GM12878 (cell line): ENCODE measurements at regions not wholly inside any gene's neighbourhood (a gene's known extent, or its start where the extent isn't known, plus 50 kb on each side); places are given as distances from the start of the nearest gene placed in this dataset.

Experiments
- ATAC-seq: fragments of 200-7000 bp; cut with Tn5 transposase; 3 replicates; pipeline ENCODE4 v1.9.1; 2020; ENCODE audit warnings: mild to moderate bottlenecking, moderate library complexity
- BruUV-seq: library from RNA; stranded (reverse); fragments of 400-500 nt; replicated peaks from 2 replicates; lab custom pipeline; 2021; lab: Mats Ljungman, UMichigan
- CTCF ChIA-PET: fragments of 300-600 bp; sonication (Branson Sonifier 250); formaldehyde crosslinking; extraction: SDS; loops from one replicate; lab custom pipeline; 2021; ENCODE audit warnings: inconsistent platforms; lab: Yijun Ruan, JAX
- POLR2A ChIA-PET: fragments of 350-600 bp; formaldehyde crosslinking; extraction: SDS; loops from one replicate; lab custom pipeline; 2021; ENCODE audit warnings: inconsistent platforms; lab: Charles Lee
- RAD21 ChIA-PET: fragments of 300-600 bp; sonication (Branson Sonifier 250); formaldehyde crosslinking; loops from one replicate; lab custom pipeline; 2023; ENCODE audit warnings: antibody characterized with exemption; ENCODE audit not compliant: unreplicated experiment; lab: Charles Lee
- SMC1A ChIA-PET: fragments of 300-600 bp; sonication (Branson Sonifier 250); formaldehyde crosslinking; loops from one replicate; lab custom pipeline; 2023; ENCODE audit not compliant: unreplicated experiment, uncharacterized antibody; lab: Charles Lee
- DNase-seq: peaks from one replicate; pipeline ENCODE4 v3.0.0-alpha.2; 2011; ENCODE audit warnings: low read depth, low spot score
- FAIRE-seq: peaks from 3 replicates; lab custom pipeline; 2011; peaks lifted over from hg19 to GRCh38; lab: Jason Lieb, UNC
- H2AFZ ChIP-seq: 2 replicates; pipeline ENCODE4 v1.6.0; 2011; ENCODE audit warnings: low read depth, low read length, control low read depth; ENCODE audit not compliant: control insufficient read depth
- H3K27ac ChIP-seq: 2 replicates; pipeline ENCODE4 v1.5.1; 2011; ENCODE audit warnings: control low read depth; ENCODE audit not compliant: control insufficient read depth, insufficient read depth
- H3K27me3 ChIP-seq, 2 experiments: replicated peaks in 1 of 2; 2 replicates each; pipeline versions ENCODE4 v1.6.0 to v1.6.1; 2011; ENCODE audit warnings: low read length in 1 of 2; ENCODE audit not compliant: control insufficient read depth in 2 of 2, insufficient read depth in 2 of 2
- H3K36me3 ChIP-seq, 2 experiments: 2 replicates each; pipeline ENCODE4 v1.5.1; 2011; ENCODE audit warnings: low read length in 1 of 2; ENCODE audit not compliant: control insufficient read depth in 2 of 2, insufficient read depth in 2 of 2
- H3K4me1 ChIP-seq: 2 replicates; pipeline ENCODE4 v1.6.1; 2011; ENCODE audit warnings: mild to moderate bottlenecking, low read length, moderate library complexity, mixed read lengths; ENCODE audit not compliant: control insufficient read depth, insufficient read depth
- H3K4me2 ChIP-seq: 2 replicates; pipeline ENCODE4 v1.6.0; 2011; ENCODE audit warnings: control low read depth; ENCODE audit not compliant: control insufficient read depth, insufficient read depth
- H3K4me3 ChIP-seq: fragments of 200-600 bp; sonication (generic); 2 replicates; pipeline ENCODE4 v1.5.1; 2016
- H3K79me2 ChIP-seq: 2 replicates; pipeline ENCODE4 v1.6.0; 2011; ENCODE audit warnings: low read length; ENCODE audit not compliant: control insufficient read depth, insufficient read depth
- H3K9ac ChIP-seq: 2 replicates; pipeline ENCODE4 v1.8.0; 2011; ENCODE audit warnings: low read length, control low read depth, mixed read lengths; ENCODE audit not compliant: control insufficient read depth, insufficient read depth
- H3K9me3 ChIP-seq: replicated peaks from 3 replicates; pipeline ENCODE4 v1.5.1; 2011; ENCODE audit warnings: mild to moderate bottlenecking, low read length; ENCODE audit not compliant: control insufficient read depth, insufficient read depth
- H4K20me1 ChIP-seq: 2 replicates; pipeline ENCODE4 v1.6.0; 2011; ENCODE audit not compliant: control insufficient read depth, insufficient read depth
- ATF7 ChIP-seq: fragments of 450-650 bp; IDR thresholded peaks from 2 replicates; pipeline ENCODE4 v1.6.1; 2016; ENCODE audit warnings: low read depth, mild to moderate bottlenecking
- BCL11A ChIP-seq: IDR thresholded peaks from 2 replicates; pipeline ENCODE4 v1.6.1; 2011; ENCODE audit warnings: low read depth, low read length
- CBFB ChIP-seq: IDR thresholded peaks from 2 replicates; pipeline ENCODE4 v1.6.1; 2016; ENCODE audit warnings: antibody characterized with exemption, low read depth
- CREM ChIP-seq: IDR thresholded peaks from 2 replicates; pipeline ENCODE4 v1.6.1; 2014; ENCODE audit warnings: antibody characterized with exemption, low read depth
- DPF2 ChIP-seq: fragments of 450-650 bp; IDR thresholded peaks from 2 replicates; pipeline ENCODE4 v1.6.1; 2017; ENCODE audit warnings: mild to moderate bottlenecking
- HDAC2 ChIP-seq: fragments of 200-600 bp; sonication (generic); IDR thresholded peaks from 2 replicates; pipeline ENCODE4 v1.6.1; 2017
- HDGF ChIP-seq: fragments of 450-650 bp; IDR thresholded peaks from 2 replicates; pipeline ENCODE4 v1.6.1; 2016; ENCODE audit warnings: antibody characterized with exemption
- JUNB ChIP-seq: IDR thresholded peaks from 2 replicates; pipeline ENCODE4 v1.6.1; 2016; ENCODE audit warnings: antibody characterized with exemption, mild to moderate bottlenecking
- LARP7 ChIP-seq: fragments of 450-650 bp; IDR thresholded peaks from 2 replicates; pipeline ENCODE4 v1.6.1; 2017; ENCODE audit warnings: mild to moderate bottlenecking
- NFYA ChIP-seq: IDR thresholded peaks from 2 replicates; pipeline ENCODE4 v1.6.1; 2011; ENCODE audit warnings: low read depth, mild to moderate bottlenecking, low read length, improper control_type of control experiment, borderline replicate concordance
- PAX5 ChIP-seq: IDR thresholded peaks from 2 replicates; pipeline ENCODE4 v1.6.1; 2011; ENCODE audit warnings: low read depth, low read length, borderline replicate concordance
- RAD21 ChIP-seq: IDR thresholded peaks from 2 replicates; pipeline ENCODE4 v1.6.1; 2011; ENCODE audit warnings: mild to moderate bottlenecking, low read depth, low read length, moderate library complexity; ENCODE audit not compliant: insufficient read depth
- SMARCA5 ChIP-seq: fragments of 450-650 bp; IDR thresholded peaks from 2 replicates; pipeline ENCODE4 v1.6.1; 2017; ENCODE audit warnings: mild to moderate bottlenecking
- SMC3 ChIP-seq: IDR thresholded peaks from 2 replicates; pipeline ENCODE4 v1.6.1; 2011; ENCODE audit warnings: low read length, improper control_type of control experiment, borderline replicate concordance
- SUZ12 ChIP-seq: fragments of 200-600 bp; sonication (generic); IDR thresholded peaks from one replicate; pipeline ENCODE4 v1.6.1; 2018; ENCODE audit warnings: antibody characterized with exemption, mild to moderate bottlenecking; ENCODE audit not compliant: unreplicated experiment
- TARDBP ChIP-seq: IDR thresholded peaks from 2 replicates; pipeline ENCODE4 v1.6.1; 2016; ENCODE audit warnings: borderline replicate concordance
- ZNF24 ChIP-seq: fragments of 450-650 bp; IDR thresholded peaks from 2 replicates; pipeline ENCODE4 v1.6.1; 2017; ENCODE audit warnings: antibody characterized with exemption, mild to moderate bottlenecking
- WGBS: methylation state at CpG from one replicate; pipeline ENCODE4 v1.1.6; 2016; ENCODE audit warnings: low lambda C conversion rate; ENCODE audit not compliant: insufficient replicate concordance, insufficient coverage; ENCODE audit errors: missing lambda C conversion rate; 5-methylcytosine and 5-hydroxymethylcytosine counted together
- in situ Hi-C: fragments of 300-500 bp; cut with MboI; formaldehyde crosslinking; loops from 9 replicates; pipeline ENCODE4 v1.14.3; 2018; ENCODE audit warnings: mixed read lengths
- intact Hi-C: fragments of 100-400 bp; cut with micrococcal nuclease; formaldehyde crosslinking; loops from one replicate; pipeline ENCODE4 v1.14.2; 2022; ENCODE audit not compliant: unreplicated experiment
- TF ChIP-seq, protein P1 (sequence below): IDR thresholded peaks from 2 replicates; pipeline ENCODE4 v1.6.1; 2011; ENCODE audit warnings: borderline replicate concordance, low read depth, mild to moderate bottlenecking, moderate library complexity, low read length; ENCODE audit not compliant: insufficient read depth, poor library complexity, severe bottlenecking
- TF ChIP-seq, protein P2 (sequence below): fragments of 450-650 bp; IDR thresholded peaks from 2 replicates; pipeline ENCODE4 v1.6.1; 2017; ENCODE audit warnings: borderline replicate concordance
- TF ChIP-seq, protein P3 (sequence below): IDR thresholded peaks from 2 replicates; pipeline ENCODE4 v1.6.1; 2011; ENCODE audit warnings: mild to moderate bottlenecking, low read depth, low read length, moderate library complexity; ENCODE audit not compliant: insufficient replicate concordance
- TF ChIP-seq, protein P4 (sequence below): fragments of 150-350 bp; IDR thresholded peaks from 2 replicates; pipeline ENCODE4 v1.6.1; 2016; ENCODE audit warnings: low read depth, low read length

DNA sequence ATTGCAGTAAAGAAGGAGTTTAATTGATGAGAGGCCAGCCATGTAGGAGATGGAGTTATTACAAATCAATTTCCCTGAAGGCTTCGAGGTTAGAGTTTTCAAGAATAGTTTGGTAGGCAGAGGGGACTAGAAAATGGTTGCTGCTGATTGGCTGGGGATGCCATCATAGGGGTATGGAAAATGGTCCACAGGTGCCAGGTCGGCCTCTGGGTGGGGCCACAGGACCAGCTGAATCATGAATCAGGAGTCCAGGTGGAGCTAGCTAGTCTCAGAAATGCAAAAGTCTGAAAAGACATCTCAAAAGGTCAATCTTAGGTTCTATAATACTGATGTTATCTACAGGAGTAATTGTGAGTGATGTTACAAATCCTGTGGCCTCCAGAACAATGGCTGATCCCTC is 714.0 kb upstream of the GHITM start:
- FAIRE-seq = no peak
- no peaks in the 10 kb centered on the region for H3K4me1 ChIP-seq
- no peak overlapping the region for H3K9ac ChIP-seq
- no peak for DNase-seq
- no TSS peak for BruUV-seq
- ChIA-PET RAD21 (interaction anchor here (1.8 kb wide), 1 partner anchor 446 kb away, joined by 5 read pairs; no protein-coding TSS in a partner anchor), POLR2A (no interaction called here), SMC1A (interaction anchor here (2.0 kb wide), 1 partner anchor 446 kb away, joined by 7 read pairs; no protein-coding TSS in a partner anchor), CTCF (interaction anchor here (1.3 kb wide), 1 partner anchor 445 kb away, joined by 5 read pairs; no protein-coding TSS in a partner anchor)
- no peaks in the 10 kb centered on the region for H4K20me1 ChIP-seq
- H3K79me2 ChIP-seq = no peaks in the 10 kb centered on the region
- in situ Hi-C loops (no loop called here), intact Hi-C loops (loop anchor here (1.0 kb wide), 1 partner anchor 446 kb away; no protein-coding TSS in a partner anchor)
- no peak overlapping the region for H2AFZ ChIP-seq
- no peak overlapping the region for H3K4me2 ChIP-seq
- ATAC-seq = peak; percentile 47; the same call in 2 of the 3 replicates
- H3K36me3 ChIP-seq = no peaks in the 10 kb centered on the region
- no peaks in the 10 kb centered on the region; the same call in 2 of the 3 replicates for H3K9me3 ChIP-seq
- no peak overlapping the region for H3K4me3 ChIP-seq
- no peak overlapping the region for H3K27ac ChIP-seq
- WGBS = 0% methylated on average over 2 of the region's 2 CpGs
- H3K27me3 ChIP-seq = no peaks in the 10 kb centered on the region
- TF ChIP-seq BCL11A (no peak), SMARCA5 (no peak), TARDBP (no peak), PAX5 (no peak), HDGF (no peak), ZNF24 (no peak), SUZ12 (no peak), DPF2 (no peak), SMC3 (peak; percentile 17; the same call in 1 of the 2 replicates), LARP7 (no peak), CREM (no peak), CBFB (no peak), HDAC2 (no peak), JUNB (no peak), NFYA (no peak), ATF7 (no peak), RAD21 (peak; percentile 45)
- TF ChIP-seq, protein P1, sequence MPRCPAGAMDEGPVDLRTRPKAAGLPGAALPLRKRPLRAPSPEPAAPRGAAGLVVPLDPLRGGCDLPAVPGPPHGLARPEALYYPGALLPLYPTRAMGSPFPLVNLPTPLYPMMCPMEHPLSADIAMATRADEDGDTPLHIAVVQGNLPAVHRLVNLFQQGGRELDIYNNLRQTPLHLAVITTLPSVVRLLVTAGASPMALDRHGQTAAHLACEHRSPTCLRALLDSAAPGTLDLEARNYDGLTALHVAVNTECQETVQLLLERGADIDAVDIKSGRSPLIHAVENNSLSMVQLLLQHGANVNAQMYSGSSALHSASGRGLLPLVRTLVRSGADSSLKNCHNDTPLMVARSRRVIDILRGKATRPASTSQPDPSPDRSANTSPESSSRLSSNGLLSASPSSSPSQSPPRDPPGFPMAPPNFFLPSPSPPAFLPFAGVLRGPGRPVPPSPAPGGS = no peak
- TF ChIP-seq, protein P2, sequence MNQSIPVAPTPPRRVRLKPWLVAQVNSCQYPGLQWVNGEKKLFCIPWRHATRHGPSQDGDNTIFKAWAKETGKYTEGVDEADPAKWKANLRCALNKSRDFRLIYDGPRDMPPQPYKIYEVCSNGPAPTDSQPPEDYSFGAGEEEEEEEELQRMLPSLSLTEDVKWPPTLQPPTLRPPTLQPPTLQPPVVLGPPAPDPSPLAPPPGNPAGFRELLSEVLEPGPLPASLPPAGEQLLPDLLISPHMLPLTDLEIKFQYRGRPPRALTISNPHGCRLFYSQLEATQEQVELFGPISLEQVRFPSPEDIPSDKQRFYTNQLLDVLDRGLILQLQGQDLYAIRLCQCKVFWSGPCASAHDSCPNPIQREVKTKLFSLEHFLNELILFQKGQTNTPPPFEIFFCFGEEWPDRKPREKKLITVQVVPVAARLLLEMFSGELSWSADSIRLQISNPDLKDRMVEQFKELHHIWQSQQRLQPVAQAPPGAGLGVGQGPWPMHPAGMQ = no peak
- TF ChIP-seq, protein P3, sequence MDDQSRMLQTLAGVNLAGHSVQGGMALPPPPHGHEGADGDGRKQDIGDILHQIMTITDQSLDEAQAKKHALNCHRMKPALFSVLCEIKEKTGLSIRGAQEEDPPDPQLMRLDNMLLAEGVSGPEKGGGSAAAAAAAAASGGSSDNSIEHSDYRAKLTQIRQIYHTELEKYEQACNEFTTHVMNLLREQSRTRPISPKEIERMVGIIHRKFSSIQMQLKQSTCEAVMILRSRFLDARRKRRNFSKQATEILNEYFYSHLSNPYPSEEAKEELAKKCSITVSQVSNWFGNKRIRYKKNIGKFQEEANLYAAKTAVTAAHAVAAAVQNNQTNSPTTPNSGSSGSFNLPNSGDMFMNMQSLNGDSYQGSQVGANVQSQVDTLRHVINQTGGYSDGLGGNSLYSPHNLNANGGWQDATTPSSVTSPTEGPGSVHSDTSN = no peak
- TF ChIP-seq, protein P4, sequence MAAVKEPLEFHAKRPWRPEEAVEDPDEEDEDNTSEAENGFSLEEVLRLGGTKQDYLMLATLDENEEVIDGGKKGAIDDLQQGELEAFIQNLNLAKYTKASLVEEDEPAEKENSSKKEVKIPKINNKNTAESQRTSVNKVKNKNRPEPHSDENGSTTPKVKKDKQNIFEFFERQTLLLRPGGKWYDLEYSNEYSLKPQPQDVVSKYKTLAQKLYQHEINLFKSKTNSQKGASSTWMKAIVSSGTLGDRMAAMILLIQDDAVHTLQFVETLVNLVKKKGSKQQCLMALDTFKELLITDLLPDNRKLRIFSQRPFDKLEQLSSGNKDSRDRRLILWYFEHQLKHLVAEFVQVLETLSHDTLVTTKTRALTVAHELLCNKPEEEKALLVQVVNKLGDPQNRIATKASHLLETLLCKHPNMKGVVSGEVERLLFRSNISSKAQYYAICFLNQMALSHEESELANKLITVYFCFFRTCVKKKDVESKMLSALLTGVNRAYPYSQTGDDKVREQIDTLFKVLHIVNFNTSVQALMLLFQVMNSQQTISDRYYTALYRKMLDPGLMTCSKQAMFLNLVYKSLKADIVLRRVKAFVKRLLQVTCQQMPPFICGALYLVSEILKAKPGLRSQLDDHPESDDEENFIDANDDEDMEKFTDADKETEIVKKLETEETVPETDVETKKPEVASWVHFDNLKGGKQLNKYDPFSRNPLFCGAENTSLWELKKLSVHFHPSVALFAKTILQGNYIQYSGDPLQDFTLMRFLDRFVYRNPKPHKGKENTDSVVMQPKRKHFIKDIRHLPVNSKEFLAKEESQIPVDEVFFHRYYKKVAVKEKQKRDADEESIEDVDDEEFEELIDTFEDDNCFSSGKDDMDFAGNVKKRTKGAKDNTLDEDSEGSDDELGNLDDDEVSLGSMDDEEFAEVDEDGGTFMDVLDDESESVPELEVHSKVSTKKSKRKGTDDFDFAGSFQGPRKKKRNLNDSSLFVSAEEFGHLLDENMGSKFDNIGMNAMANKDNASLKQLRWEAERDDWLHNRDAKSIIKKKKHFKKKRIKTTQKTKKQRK = no peak
